ENCODE measurements at regions not wholly inside any gene's neighbourhood (a gene's known extent, or its start where the extent isn't known, plus 50 kb on each side); places are given as distances from the start of the nearest gene placed in this dataset.
"Not testable (repeated sequence)": the region's sequence is repeated elsewhere in the genome, so short reads cannot be mapped to it uniquely, and the experiment has no call there.

DNA sequence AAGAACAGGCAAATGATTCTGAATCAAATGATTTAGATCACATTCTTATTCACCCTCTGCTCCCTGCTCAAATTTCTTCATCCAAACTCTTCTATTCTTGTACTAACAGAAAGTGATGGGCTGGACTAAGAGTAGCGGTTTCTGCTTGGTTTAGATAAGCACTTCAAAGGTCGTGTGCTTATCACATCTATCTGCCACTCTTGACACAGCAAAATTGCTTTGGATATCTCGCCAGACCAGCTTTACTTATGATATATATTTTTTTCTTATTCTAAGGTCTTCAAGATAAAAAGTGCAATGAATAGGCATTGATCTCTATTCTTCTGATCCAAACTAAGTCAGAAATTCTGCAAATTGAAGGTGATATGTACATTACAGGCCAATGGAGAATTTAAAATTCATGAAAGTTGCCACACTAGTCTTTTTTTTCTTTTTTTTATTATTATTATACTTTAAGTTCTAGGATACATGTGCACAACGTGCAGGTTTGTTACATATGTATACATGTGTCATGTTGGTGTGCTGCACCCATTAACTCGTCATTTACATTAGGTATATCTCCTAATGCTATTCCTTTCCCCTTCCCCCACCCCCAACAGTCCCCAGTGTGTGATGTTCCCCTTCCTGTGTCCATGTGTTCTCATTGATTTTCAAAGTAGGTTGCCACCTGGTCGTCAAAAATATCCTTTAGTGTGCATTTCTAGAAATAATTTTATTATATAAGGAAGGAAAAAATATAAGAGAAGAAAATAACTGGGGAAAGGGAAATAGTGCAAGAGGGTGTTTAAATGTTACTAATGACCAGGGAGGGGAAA, 1941.0 kb upstream of the RAG2 start:
- no peak for DNase-seq

DNA sequence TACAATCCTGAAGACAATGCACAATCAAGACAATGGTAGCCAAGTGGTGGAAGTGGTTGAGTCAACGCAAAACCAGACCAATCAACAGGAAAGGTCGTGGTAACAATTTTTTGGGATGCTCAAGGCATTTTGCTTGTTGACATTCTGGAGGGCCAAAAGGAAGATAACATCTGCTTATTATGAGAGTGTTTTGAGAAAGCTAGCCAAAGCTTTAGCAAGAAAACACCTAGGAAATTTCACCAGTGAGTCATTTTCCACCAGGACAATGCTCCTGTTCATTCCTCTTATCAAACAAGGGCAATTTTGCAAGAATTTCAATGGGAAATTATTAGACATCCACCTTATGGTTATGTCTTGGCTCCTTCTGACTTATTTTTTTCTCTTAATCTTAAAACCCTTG, 1932.2 kb upstream of the RAG2 start:
- no peak for DNase-seq

GRCh38 chr11:38524945-38525344, 1926.9 kb upstream of the RAG2 start:
- DNase-seq: no peak

- DNase-seq: no peak
Observed at GRCh38 chr11:38517991-38518390, 1920.0 kb upstream of the RAG2 start.

DNA sequence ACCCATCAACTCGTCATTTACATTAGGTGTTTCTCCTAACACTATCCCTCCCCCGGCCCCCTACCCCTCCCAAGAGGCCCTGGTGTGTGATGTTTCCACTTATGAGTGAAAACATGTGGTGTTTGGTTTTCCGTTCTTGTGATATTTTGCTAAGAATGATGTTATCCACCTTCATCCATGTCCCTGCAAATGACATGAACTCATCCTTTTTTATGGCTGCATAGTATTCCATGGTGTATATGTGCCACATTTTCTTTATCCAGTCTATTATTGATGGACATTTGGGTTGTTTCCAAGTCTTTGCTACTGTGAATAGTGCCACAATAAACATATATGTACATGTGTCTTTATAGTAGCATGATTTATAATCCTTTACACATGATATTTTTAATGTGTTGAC, 1914.8 kb upstream of the RAG2 start:
- not testable (repeated sequence) for DNase-seq

DNA sequence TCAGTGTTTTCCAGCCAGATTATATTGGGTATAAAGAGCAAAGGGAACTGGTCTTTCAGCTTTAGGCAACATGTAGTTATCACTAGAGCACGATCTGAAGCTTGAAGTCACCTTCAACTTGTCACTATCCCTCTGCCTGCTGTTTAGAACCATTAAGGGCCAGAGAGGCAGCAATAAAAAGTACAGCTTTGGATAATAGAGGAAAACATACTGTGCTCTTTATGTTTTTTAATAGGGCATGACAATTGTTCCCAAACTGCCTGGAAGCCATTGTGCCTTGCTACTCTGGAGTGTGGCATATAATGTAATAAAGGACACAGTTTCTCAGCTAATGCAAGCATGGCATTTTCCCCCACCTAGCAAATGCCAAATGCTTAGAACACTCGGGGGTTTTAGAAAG, 1912.0 kb upstream of the RAG2 start:
- no peak for DNase-seq

GRCh38 chr11:38503876-38504275, 1905.8 kb upstream of the RAG2 start:
- no peak for DNase-seq

DNA sequence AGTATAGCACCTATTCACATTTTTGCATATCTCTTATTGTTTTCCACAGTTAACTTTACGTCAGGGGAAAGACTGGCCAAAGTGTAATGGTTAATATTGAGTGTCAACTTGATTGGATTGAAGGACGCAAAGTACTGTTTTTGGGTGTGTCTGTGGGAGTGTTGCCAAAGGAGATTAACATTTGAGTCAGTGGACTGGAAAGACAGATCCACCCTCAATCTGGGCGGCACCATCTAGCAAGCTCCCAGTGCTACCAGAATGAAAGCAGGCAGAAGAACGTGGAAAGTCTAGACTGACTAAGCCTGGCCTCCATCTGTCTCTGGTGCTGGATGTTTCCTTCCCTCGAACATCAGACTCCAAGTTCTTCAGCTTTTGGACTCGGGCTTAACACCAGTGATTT, 1900.7 kb upstream of the RAG2 start:
- no peak for DNase-seq

DNA sequence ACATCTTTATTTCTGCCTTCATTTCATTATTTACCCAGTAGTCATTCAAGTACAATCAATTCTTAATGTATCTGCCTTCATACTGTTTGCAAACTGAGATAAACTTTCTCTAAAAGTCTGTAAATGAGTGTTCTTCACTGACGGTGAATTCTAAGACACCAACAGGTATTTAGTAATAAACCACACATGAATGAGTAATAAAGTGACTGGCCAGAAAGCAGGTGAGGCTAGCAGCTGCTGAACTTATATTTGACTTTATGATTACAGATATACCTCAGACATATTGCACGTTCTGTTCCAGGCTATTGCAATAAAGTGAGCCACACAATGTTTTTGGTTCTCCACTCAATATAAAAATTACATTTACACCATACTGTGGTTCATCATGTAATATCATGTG, 1894.0 kb upstream of the RAG2 start:
- DNase-seq: no peak

DNA sequence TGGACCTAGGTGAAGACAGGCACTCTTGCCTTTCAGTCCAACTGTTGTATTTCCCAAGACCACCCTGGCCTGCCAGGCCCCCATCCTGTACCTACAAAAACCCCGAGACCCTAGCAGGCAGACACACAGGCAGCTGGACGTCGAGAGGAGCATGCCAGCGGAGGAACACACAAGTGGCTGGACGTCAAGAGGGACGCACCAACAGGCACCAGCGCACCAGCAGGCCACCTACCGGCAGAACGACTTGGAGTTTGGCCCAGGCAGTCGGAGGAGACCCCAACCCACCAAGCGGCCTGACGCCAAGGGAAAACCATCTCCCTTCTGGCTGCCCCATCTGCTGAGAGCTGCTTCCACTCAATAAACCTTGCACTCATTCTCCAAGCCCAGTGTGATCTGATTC, 1883.4 kb upstream of the RAG2 start:
- DNase-seq: no peak

DNA sequence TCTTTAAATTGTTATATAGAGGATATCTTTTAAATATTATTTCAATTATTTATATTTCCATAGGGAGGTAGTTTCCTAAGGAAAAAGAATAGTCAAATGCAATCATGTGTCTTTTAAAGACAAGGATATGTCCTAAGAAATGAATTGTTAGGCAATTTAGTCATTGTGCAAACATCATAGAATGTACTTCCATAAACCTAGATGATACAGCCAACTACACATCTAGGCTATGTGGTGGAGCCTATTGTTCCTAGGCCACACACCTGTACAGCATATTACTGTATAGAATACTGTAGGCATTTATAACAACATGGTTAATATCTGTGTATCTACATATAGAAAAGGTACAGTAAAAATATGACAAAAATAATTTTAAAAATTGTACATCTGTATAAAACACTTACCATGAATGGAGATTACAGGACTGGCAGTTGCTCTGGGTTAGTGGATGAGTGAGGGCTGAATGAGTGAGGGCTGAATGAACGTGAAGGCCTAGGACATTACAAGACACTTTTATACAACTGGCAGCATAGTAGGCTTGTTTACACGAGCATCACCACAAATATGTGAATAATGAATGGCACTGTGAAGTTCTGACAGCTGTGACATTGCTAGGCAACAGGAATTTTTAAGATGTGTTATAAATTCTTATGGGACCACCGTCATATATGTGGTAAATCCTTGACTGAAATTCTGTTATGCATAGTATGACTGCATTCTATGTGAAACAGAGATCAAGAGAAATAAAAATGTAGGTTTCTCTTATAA, 1879.0 kb upstream of the RAG2 start:
- no peak for DNase-seq

GRCh38 chr11:38461751-38462150, 1863.7 kb upstream of the RAG2 start:
- DNase-seq: no peak

DNA sequence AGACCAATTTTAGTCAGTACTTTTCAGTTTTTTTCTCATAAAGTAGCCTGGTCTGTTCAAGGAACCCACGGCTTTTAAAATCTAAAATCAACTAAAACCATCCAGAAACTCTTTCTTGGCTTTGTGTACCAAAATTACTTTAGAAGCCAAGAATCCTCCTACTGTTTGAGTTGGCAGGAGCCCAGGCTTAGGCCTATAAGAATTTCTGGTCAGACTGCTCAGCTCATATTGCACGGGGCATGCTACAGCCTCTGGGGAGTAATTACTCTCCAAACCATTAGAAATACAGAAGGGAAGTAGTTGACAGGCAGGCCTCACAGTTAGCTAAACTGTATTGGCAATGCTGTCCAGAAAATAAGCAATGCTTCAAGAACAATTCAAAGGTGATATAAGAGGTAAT, 1862.9 kb upstream of the RAG2 start:
- peak; percentile 10 for DNase-seq

GRCh38 chr11:38460429-38460828, 1862.4 kb upstream of the RAG2 start:
- no peak for DNase-seq

DNA sequence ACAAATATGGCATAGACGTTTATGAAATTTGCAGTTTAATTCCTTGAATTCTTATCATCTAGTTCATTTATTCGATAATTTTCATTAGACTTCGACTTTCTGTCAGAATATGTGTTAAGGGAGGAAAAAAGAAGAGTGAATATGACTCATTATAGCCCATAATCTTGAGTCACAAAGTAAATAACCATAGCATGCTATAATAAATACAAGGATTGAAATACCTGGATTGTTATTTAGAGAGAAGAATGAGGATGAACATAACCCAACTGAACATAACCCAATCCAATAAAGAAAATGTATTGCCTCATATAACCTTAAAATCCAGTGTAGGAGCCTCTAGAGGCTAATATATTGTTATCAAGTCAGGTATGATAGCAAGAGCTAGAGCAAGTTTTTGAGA, 1858.3 kb upstream of the RAG2 start:
- no peak for DNase-seq

GRCh38 chr11:38448284-38448683, 1850.2 kb upstream of the RAG2 start:
- peak; percentile 24 for DNase-seq

GRCh38 chr11:38446336-38446735, 1848.3 kb upstream of the RAG2 start:
- DNase-seq: no peak

DNA sequence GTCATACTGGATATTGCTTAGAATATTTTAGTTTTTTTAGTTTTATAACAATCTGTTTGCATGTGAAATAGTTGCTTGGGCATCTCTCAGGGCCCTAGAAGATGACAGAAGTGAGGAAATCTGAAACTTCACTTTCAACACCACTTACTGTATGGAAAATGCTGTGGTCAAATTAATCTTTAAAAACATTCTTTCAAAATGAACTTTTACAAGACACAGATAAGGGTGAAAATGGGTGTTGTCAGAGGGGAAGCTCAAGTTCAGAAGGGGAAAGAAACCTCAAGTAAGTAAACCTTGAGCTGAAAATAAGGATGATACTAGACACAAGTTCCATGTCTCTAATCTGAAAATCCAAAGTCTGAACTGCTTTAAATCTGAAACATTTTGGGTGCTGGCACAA, 1840.1 kb upstream of the RAG2 start:
- no peak for DNase-seq

DNA sequence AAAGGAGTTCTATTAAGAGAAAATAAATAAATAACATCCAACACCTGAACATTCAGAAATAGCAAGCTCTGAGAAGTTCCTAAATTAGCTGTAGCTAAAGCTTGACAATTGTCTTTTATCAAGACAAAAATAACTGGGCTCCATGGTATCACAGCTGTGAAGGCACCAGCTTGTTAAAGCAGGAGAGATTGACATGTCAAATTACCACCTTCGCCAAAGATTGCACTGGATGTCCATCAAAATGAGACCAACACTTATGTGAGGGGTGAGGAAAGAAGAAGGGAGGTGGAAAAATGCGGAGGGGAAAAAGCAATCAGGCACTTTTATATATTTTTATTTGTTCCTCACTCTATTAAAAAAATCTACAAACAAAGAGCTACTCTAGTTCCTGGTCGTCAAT, 1827.5 kb upstream of the RAG2 start:
- no peak for DNase-seq

DNA sequence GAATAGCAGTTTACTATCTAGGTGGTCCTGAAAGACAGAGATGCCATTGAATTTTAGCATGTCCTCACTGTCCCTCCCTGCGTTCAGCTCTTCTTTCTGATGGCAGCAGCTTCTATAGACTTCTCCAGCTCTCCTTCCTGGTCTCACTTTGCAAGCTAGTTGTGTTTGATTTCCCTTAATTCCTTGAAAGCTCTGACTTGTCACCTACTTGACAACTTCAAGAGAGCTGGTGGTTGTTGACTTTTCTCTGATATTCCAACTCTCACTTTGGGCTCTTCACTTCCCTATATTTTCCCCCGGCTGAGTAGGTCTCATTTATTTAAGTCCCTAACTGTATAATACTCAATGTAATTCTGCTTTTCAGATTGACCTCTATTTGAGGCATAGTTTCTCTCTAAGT, 1825.0 kb upstream of the RAG2 start:
- DNase-seq: no peak

DNA sequence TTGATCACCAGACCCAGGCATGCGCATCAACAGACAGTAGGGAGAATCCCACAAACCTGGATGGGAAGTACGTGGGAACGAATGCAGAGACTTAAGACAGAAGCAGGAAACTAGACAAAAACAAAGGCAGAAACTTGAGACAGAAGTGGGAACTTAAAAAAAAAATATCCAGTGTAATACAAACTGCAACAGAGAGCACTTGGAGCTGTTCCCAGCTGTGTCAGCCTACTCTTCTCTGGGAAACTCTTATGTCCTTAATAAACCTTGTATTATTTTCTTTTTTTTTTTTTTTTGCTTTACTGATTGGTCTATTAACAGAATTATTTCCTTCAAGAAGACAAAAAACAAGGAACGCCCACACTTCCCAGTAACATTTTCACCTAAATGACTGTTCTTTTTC, 1818.1 kb upstream of the RAG2 start:
- no peak for DNase-seq

DNA sequence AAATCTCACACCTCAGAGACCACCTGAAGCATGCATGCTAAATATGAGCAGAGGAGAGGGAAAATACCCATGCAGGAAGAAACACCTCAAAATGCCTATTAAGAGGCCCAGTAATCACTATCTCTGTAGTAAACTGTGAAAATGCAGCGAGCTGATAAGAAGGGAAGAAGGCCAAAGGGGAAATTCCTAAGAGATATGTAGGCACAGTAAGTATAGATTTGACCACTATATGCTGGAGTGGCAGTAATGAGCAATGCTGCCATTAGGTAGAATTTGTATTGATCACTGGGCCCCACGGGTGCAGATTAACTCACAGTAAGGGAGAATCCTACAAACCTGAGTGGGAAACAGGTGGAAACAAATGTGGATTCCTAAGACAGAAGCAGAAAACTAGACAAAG, 1813.1 kb upstream of the RAG2 start:
- DNase-seq: no peak

GRCh38 chr11:38402063-38402462, 1804.0 kb upstream of the RAG2 start:
- DNase-seq: no peak

DNA sequence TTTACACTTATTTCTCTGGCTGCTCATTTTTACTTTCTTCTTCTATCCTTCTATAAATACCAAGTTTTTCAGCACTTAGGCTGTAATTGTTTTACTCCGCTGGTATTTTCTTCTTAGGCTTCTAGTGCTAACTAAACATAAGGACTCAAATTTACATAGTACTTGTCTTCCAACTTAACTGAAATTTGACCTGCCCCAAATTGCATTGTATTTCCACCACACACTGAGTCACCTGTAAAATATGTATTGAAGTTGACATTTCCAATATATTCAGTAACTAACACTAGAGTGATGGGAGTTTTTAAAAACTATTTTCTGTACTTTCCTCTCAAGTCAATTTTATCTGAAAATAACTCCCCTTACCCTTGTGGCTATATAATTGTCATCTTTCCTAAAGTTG, 1794.1 kb upstream of the RAG2 start:
- no peak for DNase-seq

GRCh38 chr11:38384568-38384967, 1786.5 kb upstream of the RAG2 start:
- DNase-seq: no peak
